Gastrocnemius medialis (tissue), 4 donors: ENCODE measurements at regions not wholly inside any gene's neighbourhood (a gene's known extent, or its start where the extent isn't known, plus 50 kb on each side); places are given as distances from the start of the nearest gene placed in this dataset.

ENCODE experiments used
- ATAC-seq, 2 donors: fragments of 150-250 bp; one replicate each; pipeline ENCODE4 v1.9.1; 2016
- DNase-seq, 2 donors: peaks; one replicate each; pipeline ENCODE4 v3.0.0-alpha.2; 2019
- H3K27ac ChIP-seq, 4 donors: fragments of 200-600 bp; sonication (generic); 1 replicate in 1 of 4; 2 replicates in 3 of 4; pipeline ENCODE4 v1.5.1; 2016 to 2018; ENCODE audit warnings: mild to moderate bottlenecking in 2 of 4, moderate library complexity in 1 of 4
- H3K27me3 ChIP-seq, 3 donors: fragments of 200-600 bp; sonication (generic) in 2 of 3; 1 replicate in 1 of 3; 2 replicates in 2 of 3; pipeline versions ENCODE4 v1.5.1 to v1.6.0; 2016 to 2019; ENCODE audit warnings: mild to moderate bottlenecking in 1 of 3, moderate library complexity in 1 of 3
- H3K36me3 ChIP-seq, 2 donors: fragments of 200-600 bp; sonication (generic) in 1 of 2; one replicate each; pipeline ENCODE4 v1.5.1; 2017 to 2018
- H3K4me1 ChIP-seq, 2 donors: fragments of 200-600 bp; sonication (generic) in 1 of 2; one replicate each; pipeline ENCODE4 v1.5.1; 2016 to 2017; ENCODE audit warnings: mild to moderate bottlenecking in 2 of 2
- H3K4me3 ChIP-seq, 4 donors: fragments of 200-600 bp; sonication (generic) in 3 of 4; 1 replicate in 1 of 4; 2 replicates in 3 of 4; pipeline ENCODE4 v1.5.1; 2016 to 2019; ENCODE audit warnings: mild to moderate bottlenecking in 2 of 4
- H3K9me3 ChIP-seq, 3 donors: fragments of 200-600 bp; sonication (generic) in 2 of 3; 1 replicate in 1 of 3; 2 replicates in 2 of 3; pipeline ENCODE4 v1.5.1; 2016 to 2019
- POLR2A ChIP-seq, 2 donors: fragments of 450-650 bp; IDR thresholded peaks; one replicate each; pipeline ENCODE4 v1.6.1; 2017; ENCODE audit warnings: antibody characterized with exemption in 2 of 2, mild to moderate bottlenecking in 2 of 2, moderate library complexity in 2 of 2
- in situ Hi-C, 4 donors: fragments of 200-750 bp; cut with MboI; loops; one replicate each; pipeline versions ENCODE4 v1.15.0 to v1.8.0; 2017; ENCODE audit warnings: low sequenced_read_pairs in 4 of 4
- intact Hi-C: fragments of 100-400 bp; cut with DNase I; formaldehyde crosslinking; loops from one replicate; pipeline ENCODE4 v1.15.1; 2023; ENCODE audit warnings: low total_unique reads
- TF ChIP-seq, protein P1 (sequence below), 5 experiments: fragments of 450-650 bp in 3 of 5; fragments of 200-600 bp in 2 of 5; sonication (generic) in 2 of 5; IDR thresholded peaks in 4 of 5; conservative IDR thresholded peaks in 1 of 5; 1 replicate in 4 of 5; 2 replicates in 1 of 5; pipeline ENCODE4 v1.5.1; 2016 to 2019; ENCODE audit warnings: antibody characterized with exemption in 5 of 5, mild to moderate bottlenecking in 3 of 5, moderate library complexity in 3 of 5

DNA sequence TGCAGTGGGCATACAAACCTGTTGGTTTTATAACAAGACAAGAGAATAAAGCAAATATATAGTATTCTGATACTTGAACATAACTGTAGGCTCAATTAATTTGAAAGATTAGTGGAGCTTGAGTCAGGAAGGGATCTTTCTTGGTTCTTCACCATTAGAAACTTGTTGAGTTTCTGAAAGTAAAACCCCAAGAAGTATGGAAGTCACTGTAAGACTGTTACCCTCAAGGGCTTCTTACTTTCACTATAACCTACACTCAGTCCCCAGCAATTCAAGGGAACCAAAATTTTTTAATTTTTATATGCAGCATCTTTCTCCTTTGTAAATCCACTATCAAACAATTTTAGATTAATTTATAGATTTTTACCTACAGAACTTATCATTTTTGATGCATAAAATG lies 2019.2 kb upstream of the ADGRL3 start:
- H3K27me3 ChIP-seq, result no peaks in the 10 kb centered on the region
- in situ Hi-C loops (no loop called here), intact Hi-C loops (no loop called here)

DNA sequence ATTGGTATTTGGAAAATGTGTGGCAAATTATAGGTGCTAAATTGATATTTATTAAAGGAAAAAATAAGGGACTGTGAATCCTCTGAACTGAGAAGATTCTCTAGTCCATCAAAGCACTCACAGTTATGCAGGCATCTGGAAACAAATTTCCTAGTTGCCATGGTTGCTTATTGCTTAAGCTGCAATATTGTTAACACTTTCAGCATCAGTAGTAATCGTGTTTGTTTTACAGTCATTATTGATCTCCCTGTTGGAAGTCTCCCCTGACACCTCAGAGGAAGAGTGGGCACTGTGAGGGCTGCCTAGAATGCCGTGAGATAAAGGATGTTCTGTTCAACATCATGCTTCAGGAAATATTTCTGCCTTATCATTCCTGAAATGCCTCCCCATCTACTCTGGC lies 2004.3 kb upstream of the ADGRL3 start:
- ATAC-seq, result no peak
- in situ Hi-C loops (no loop called here), intact Hi-C loops (no loop called here)
- DNase-seq, result no peak
- Histone ChIP-seq H3K9me3 (no peaks in the 10 kb centered on the region), H3K4me3 (no peak overlapping the region), H3K36me3 (no peaks in the 10 kb centered on the region), H3K27me3 (no peaks in the 10 kb centered on the region), H3K4me1 (no peaks in the 10 kb centered on the region), H3K27ac (no peak overlapping the region)
- TF ChIP-seq POLR2A (IDR thresholded peaks at IDR 0.05), result no peak
- TF ChIP-seq, protein P1, sequence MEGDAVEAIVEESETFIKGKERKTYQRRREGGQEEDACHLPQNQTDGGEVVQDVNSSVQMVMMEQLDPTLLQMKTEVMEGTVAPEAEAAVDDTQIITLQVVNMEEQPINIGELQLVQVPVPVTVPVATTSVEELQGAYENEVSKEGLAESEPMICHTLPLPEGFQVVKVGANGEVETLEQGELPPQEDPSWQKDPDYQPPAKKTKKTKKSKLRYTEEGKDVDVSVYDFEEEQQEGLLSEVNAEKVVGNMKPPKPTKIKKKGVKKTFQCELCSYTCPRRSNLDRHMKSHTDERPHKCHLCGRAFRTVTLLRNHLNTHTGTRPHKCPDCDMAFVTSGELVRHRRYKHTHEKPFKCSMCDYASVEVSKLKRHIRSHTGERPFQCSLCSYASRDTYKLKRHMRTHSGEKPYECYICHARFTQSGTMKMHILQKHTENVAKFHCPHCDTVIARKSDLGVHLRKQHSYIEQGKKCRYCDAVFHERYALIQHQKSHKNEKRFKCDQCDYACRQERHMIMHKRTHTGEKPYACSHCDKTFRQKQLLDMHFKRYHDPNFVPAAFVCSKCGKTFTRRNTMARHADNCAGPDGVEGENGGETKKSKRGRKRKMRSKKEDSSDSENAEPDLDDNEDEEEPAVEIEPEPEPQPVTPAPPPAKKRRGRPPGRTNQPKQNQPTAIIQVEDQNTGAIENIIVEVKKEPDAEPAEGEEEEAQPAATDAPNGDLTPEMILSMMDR (IDR thresholded peaks at IDR 0.05 in 4 of 5, conservative IDR thresholded peaks at IDR 0.05 in 1 of 5), result no peak

More for the DNA sequence above, 2019.2 kb upstream of the ADGRL3 start:
- H3K9me3 ChIP-seq, result no peaks in the 10 kb centered on the region
- H3K27ac ChIP-seq, result no peak overlapping the region
- no peaks in the 10 kb centered on the region for H3K36me3 ChIP-seq
- ATAC-seq (no peak), DNase-seq (no peak)
- TF ChIP-seq, protein P1 (IDR thresholded peaks at IDR 0.05 in 4 of 5, conservative IDR thresholded peaks at IDR 0.05 in 1 of 5), result no peak
- H3K4me3 ChIP-seq, result no peak overlapping the region
- no peaks in the 10 kb centered on the region for H3K4me1 ChIP-seq

GRCh38 chr4:59200992-59201391 lies 1999.1 kb upstream of the ADGRL3 start:
- Histone ChIP-seq H3K36me3 (no peaks in the 10 kb centered on the region), H3K27me3 (no peaks in the 10 kb centered on the region), H3K27ac (no peak overlapping the region), H3K9me3 (no peaks in the 10 kb centered on the region), H3K4me3 (no peak overlapping the region), H3K4me1 (no peaks in the 10 kb centered on the region)
- no peak for TF ChIP-seq POLR2A (IDR thresholded peaks at IDR 0.05)
- TF ChIP-seq, protein P1 (IDR thresholded peaks at IDR 0.05 in 4 of 5, conservative IDR thresholded peaks at IDR 0.05 in 1 of 5), result no peak
- DNase-seq, result no peak
- in situ Hi-C loops (no loop called here), intact Hi-C loops (no loop called here)
- no peak for ATAC-seq

DNA sequence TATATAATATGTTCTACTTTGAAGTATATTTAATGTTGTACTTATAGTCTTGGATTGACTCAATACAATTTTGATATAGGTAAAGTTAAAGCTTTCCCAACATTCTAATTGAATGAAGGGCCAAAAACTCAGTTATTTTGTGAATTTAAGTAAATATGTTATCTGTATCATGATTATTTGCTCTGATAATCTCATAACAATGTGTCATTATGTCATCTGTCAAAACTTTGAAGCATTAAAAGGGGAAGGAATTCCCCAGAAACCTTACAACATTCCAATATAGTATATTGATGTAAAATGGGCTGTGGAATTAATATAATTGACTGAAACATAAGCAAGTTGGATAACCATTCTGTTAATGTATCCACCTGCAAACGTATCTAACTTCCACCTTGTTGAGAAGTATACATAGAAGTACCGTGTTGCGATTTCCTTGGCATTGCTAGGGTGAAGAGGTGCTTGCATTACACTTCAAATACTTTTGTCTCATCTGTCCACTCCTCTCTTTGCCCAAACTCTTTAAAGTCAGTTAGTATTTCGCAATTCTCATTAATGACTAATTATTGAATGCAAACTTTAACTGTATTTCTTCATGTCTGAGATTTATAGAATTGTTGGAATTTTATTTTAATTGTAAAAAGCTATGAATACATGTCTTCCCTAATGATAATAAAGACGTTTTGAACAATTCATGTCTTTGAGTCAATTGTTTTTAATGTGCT lies 1982.1 kb upstream of the ADGRL3 start:
- Histone ChIP-seq H3K27ac (no peak overlapping the region), H3K4me1 (no peaks in the 10 kb centered on the region), H3K9me3 (no peaks in the 10 kb centered on the region), H3K27me3 (no peaks in the 10 kb centered on the region), H3K36me3 (no peaks in the 10 kb centered on the region), H3K4me3 (no peak overlapping the region)
- ATAC-seq (no peak), DNase-seq (no peak)
- TF ChIP-seq POLR2A (IDR thresholded peaks at IDR 0.05), result no peak
- TF ChIP-seq, protein P1 (IDR thresholded peaks at IDR 0.05 in 4 of 5, conservative IDR thresholded peaks at IDR 0.05 in 1 of 5), result no peak
- in situ Hi-C loops (no loop called here), intact Hi-C loops (no loop called here)

- ATAC-seq, result no peak
Measured at GRCh38 chr4:59222221-59222620, 1977.9 kb upstream of the ADGRL3 start.

More at GRCh38 chr4:59222221-59222620, 1977.9 kb upstream of the ADGRL3 start:
- no peak overlapping the region for H3K27ac ChIP-seq
- TF ChIP-seq, protein P1 (IDR thresholded peaks at IDR 0.05 in 4 of 5, conservative IDR thresholded peaks at IDR 0.05 in 1 of 5), result no peak
- no peak for TF ChIP-seq POLR2A (IDR thresholded peaks at IDR 0.05)
- no peak for DNase-seq
- H3K4me1 ChIP-seq, result no peaks in the 10 kb centered on the region
- in situ Hi-C loops, result no loop called here
- H3K27me3 ChIP-seq, result no peaks in the 10 kb centered on the region
- no peak overlapping the region for H3K4me3 ChIP-seq
- intact Hi-C loops, result no loop called here
- H3K9me3 ChIP-seq, result no peaks in the 10 kb centered on the region
- H3K36me3 ChIP-seq, result no peaks in the 10 kb centered on the region
